IMR-90 (cell line): ENCODE measurements at regions not wholly inside any gene's neighbourhood (a gene's known extent, or its start where the extent isn't known, plus 50 kb on each side); places are given as distances from the start of the nearest gene placed in this dataset.

Experiments
- POLR2A ChIP-seq: IDR thresholded peaks from 2 replicates; pipeline ENCODE4 v1.6.1; 2012; ENCODE audit warnings: mild to moderate bottlenecking, low read depth, low read length
- RAD21 ChIP-seq: IDR thresholded peaks from 2 replicates; pipeline ENCODE4 v1.6.1; 2012; ENCODE audit warnings: low read length, improper control_type of control experiment
- USF2 ChIP-seq: fragments of 150-350 bp; IDR thresholded peaks from 2 replicates; pipeline ENCODE4 v1.6.1; 2017; ENCODE audit warnings: mild to moderate bottlenecking, antibody characterized with exemption, low read length, low read depth
- TF ChIP-seq, protein P1 (sequence below): conservative IDR thresholded peaks from 2 replicates; pipeline ENCODE4 v1.5.1; 2012; ENCODE audit warnings: mild to moderate bottlenecking, low read depth, low read length, improper control_type of control experiment

- TF ChIP-seq, protein P1, sequence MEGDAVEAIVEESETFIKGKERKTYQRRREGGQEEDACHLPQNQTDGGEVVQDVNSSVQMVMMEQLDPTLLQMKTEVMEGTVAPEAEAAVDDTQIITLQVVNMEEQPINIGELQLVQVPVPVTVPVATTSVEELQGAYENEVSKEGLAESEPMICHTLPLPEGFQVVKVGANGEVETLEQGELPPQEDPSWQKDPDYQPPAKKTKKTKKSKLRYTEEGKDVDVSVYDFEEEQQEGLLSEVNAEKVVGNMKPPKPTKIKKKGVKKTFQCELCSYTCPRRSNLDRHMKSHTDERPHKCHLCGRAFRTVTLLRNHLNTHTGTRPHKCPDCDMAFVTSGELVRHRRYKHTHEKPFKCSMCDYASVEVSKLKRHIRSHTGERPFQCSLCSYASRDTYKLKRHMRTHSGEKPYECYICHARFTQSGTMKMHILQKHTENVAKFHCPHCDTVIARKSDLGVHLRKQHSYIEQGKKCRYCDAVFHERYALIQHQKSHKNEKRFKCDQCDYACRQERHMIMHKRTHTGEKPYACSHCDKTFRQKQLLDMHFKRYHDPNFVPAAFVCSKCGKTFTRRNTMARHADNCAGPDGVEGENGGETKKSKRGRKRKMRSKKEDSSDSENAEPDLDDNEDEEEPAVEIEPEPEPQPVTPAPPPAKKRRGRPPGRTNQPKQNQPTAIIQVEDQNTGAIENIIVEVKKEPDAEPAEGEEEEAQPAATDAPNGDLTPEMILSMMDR, result 0 out of 2 replicates have a peak, but pooled peaks have one; percentile 2
- TF ChIP-seq USF2 (no peak), RAD21 (no peak), POLR2A (no peak)
These were observed 64.6 kb upstream of the SHB start for GRCh38 chr9:38133595-38133994.
